Body of pancreas (tissue), 4 donors: ENCODE measurements at regions not wholly inside any gene's neighbourhood (a gene's known extent, or its start where the extent isn't known, plus 50 kb on each side); places are given as distances from the start of the nearest gene placed in this dataset.

Experiments used
- POLR2A ChIP-seq, 3 donors: fragments of 450-650 bp; IDR thresholded peaks; one replicate each; pipeline ENCODE4 v1.6.1; 2016; ENCODE audit warnings: antibody characterized with exemption in 3 of 3, mild to moderate bottlenecking in 2 of 3
- TF ChIP-seq, protein P1 (sequence below), 7 experiments: fragments of 450-650 bp in 4 of 7; fragments of 200-600 bp in 3 of 7; sonication (generic) in 3 of 7; IDR thresholded peaks; one replicate each; pipeline ENCODE4 v1.5.1; 2016 to 2019; ENCODE audit warnings: antibody characterized with exemption in 7 of 7

DNA sequence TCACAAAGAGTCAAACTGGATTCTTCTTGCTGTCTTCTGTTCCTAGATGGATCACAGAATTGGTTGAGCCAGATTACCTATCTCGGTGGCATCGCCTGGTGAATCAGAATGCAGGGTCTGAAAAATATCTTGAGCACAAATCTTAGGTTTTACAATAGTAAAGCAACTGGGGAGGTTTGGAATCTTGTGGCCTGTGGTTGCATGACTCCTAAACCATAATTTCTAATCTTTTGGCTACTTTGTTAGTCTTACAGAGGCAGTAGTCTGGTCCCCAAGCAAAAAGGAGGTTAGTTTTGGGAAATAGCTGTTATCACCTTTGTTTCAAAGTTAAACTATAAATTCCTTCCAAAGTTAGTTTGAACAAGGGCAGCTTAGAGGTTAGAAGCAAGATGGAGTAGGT, 1488.5 kb upstream of the FLRT2 start:
- TF ChIP-seq, protein P1, sequence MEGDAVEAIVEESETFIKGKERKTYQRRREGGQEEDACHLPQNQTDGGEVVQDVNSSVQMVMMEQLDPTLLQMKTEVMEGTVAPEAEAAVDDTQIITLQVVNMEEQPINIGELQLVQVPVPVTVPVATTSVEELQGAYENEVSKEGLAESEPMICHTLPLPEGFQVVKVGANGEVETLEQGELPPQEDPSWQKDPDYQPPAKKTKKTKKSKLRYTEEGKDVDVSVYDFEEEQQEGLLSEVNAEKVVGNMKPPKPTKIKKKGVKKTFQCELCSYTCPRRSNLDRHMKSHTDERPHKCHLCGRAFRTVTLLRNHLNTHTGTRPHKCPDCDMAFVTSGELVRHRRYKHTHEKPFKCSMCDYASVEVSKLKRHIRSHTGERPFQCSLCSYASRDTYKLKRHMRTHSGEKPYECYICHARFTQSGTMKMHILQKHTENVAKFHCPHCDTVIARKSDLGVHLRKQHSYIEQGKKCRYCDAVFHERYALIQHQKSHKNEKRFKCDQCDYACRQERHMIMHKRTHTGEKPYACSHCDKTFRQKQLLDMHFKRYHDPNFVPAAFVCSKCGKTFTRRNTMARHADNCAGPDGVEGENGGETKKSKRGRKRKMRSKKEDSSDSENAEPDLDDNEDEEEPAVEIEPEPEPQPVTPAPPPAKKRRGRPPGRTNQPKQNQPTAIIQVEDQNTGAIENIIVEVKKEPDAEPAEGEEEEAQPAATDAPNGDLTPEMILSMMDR (IDR thresholded peaks at IDR 0.05), result no peak
- no peak for TF ChIP-seq POLR2A (IDR thresholded peaks at IDR 0.05)
